ENCODE measurements at regions not wholly inside any gene's neighbourhood (a gene's known extent, or its start where the extent isn't known, plus 50 kb on each side); places are given as distances from the start of the nearest gene placed in this dataset.
A peak's percentile ranks its signal among the peaks of the same experiment; 100 is the strongest.

GRCh38 chr10:10540398-10540797 is 477.3 kb upstream of the CELF2 start:
- H3K4me1 ChIP-seq: peaks cover 0 to 16% (median 0%) of the 10 kb centered on the region in 10 experiments; a peak in 8 of 20 replicates
- no peaks in the 10 kb centered on the region for H3K27me3 ChIP-seq
- H3K36me3 ChIP-seq: no peaks in the 10 kb centered on the region
- H3K9me3 ChIP-seq (replicated peaks in 1 of 11): peaks cover 0 to 4% (median 0%) of the 10 kb centered on the region in 11 experiments; a peak in 1 of 22 replicates
- H3K4me2 ChIP-seq: no peak overlapping the region
- no peak for TF ChIP-seq Cebpa-rat (IDR thresholded peaks at IDR 0.05)
- no peak overlapping the region for H3K9ac ChIP-seq
- no peaks in the 10 kb centered on the region for H4K20me1 ChIP-seq
- no peak overlapping the region for H3K4me3 ChIP-seq
- no peak overlapping the region for H3K27ac ChIP-seq

- H3K36me3 ChIP-seq: no peaks in the 10 kb centered on the region
- 0 out of 22 replicates have a peak overlapping the region, but pooled peaks of 1 of the 11 experiments have one; percentile 8 for H3K27ac ChIP-seq
- H3K4me3 ChIP-seq: no peak overlapping the region
- H3K27me3 ChIP-seq: no peaks in the 10 kb centered on the region
- no peaks in the 10 kb centered on the region for H4K20me1 ChIP-seq
- H3K4me2 ChIP-seq: peak overlapping the region in 4 of 11 experiments; percentile 3 to 77 (median 59); a peak in 6 of 22 replicates
- H3K9ac ChIP-seq: no peak overlapping the region
- TF ChIP-seq Cebpa-rat (IDR thresholded peaks at IDR 0.05): no peak
- H3K4me1 ChIP-seq: peaks cover 0 to 16% (median 0%) of the 10 kb centered on the region in 10 experiments; a peak in 8 of 20 replicates
- H3K9me3 ChIP-seq (replicated peaks in 1 of 11): peaks cover 0 to 4% (median 0%) of the 10 kb centered on the region in 11 experiments; a peak in 1 of 22 replicates
Observed at GRCh38 chr10:10542477-10542876, 475.2 kb upstream of the CELF2 start.

- Histone ChIP-seq H3K4me3 (no peak overlapping the region), H3K9me3 (replicated peaks in 1 of 11) (no peaks in the 10 kb centered on the region), H3K27me3 (no peaks in the 10 kb centered on the region), H3K36me3 (no peaks in the 10 kb centered on the region), H3K4me1 (peaks cover 0 to 16% (median 0%) of the 10 kb centered on the region in 10 experiments; a peak in 8 of 20 replicates), H3K4me2 (no peak overlapping the region), H4K20me1 (no peaks in the 10 kb centered on the region), H3K27ac (no peak overlapping the region), H3K9ac (no peak overlapping the region)
- TF ChIP-seq Cebpa-rat (IDR thresholded peaks at IDR 0.05): no peak
Observed at GRCh38 chr10:10544890-10545289, 472.8 kb upstream of the CELF2 start.

- Histone ChIP-seq H3K36me3 (no peaks in the 10 kb centered on the region), H3K4me3 (no peak overlapping the region), H3K27me3 (no peaks in the 10 kb centered on the region), H3K27ac (no peak overlapping the region), H4K20me1 (no peaks in the 10 kb centered on the region), H3K9ac (no peak overlapping the region), H3K4me1 (peaks cover 0 to 16% (median 0%) of the 10 kb centered on the region in 10 experiments; a peak in 8 of 20 replicates), H3K9me3 (replicated peaks in 1 of 11) (no peaks in the 10 kb centered on the region), H3K4me2 (no peak overlapping the region)
- TF ChIP-seq Cebpa-rat (IDR thresholded peaks at IDR 0.05): no peak
Observed at GRCh38 chr10:10545771-10546170, 471.9 kb upstream of the CELF2 start.

GRCh38 chr10:10551596-10552301 is 465.9 kb upstream of the CELF2 start:
- H3K9ac ChIP-seq: no peak overlapping the region
- no peaks in the 10 kb centered on the region for H3K36me3 ChIP-seq
- H3K4me2 ChIP-seq: no peak overlapping the region
- H3K4me1 ChIP-seq: no peaks in the 10 kb centered on the region
- no peak for TF ChIP-seq Cebpa-rat (IDR thresholded peaks at IDR 0.05)
- no peaks in the 10 kb centered on the region for H3K27me3 ChIP-seq
- no peak overlapping the region for H3K27ac ChIP-seq
- H3K4me3 ChIP-seq: no peak overlapping the region
- no peaks in the 10 kb centered on the region for H4K20me1 ChIP-seq
- H3K9me3 ChIP-seq (replicated peaks in 1 of 11): no peaks in the 10 kb centered on the region

- no peaks in the 10 kb centered on the region for H4K20me1 ChIP-seq
- H3K36me3 ChIP-seq: no peaks in the 10 kb centered on the region
- TF ChIP-seq Cebpa-rat (IDR thresholded peaks at IDR 0.05): no peak
Observed at GRCh38 chr10:10552948-10553347, 464.7 kb upstream of the CELF2 start.

GRCh38 chr10:10564081-10564794 is 453.4 kb upstream of the CELF2 start:
- Histone ChIP-seq H3K4me2 (no peak overlapping the region), H3K4me3 (no peak overlapping the region), H3K4me1 (peaks cover 0 to 10% (median 0%) of the 10 kb centered on the region in 10 experiments; a peak in 2 of 20 replicates), H3K36me3 (no peaks in the 10 kb centered on the region), H4K20me1 (no peaks in the 10 kb centered on the region), H3K9me3 (replicated peaks in 1 of 11) (0 out of 22 replicates have a peak, but pooled peaks cover 0 to 4% (median 0%) of the 10 kb centered on the region in 11 experiments), H3K27ac (no peak overlapping the region), H3K27me3 (no peaks in the 10 kb centered on the region), H3K9ac (no peak overlapping the region)
- TF ChIP-seq Cebpa-rat (IDR thresholded peaks at IDR 0.05): no peak

More at GRCh38 chr10:10552948-10553347, 464.7 kb upstream of the CELF2 start:
- H3K4me2 ChIP-seq: no peak overlapping the region
- H3K27ac ChIP-seq: no peak overlapping the region
- no peaks in the 10 kb centered on the region for H3K27me3 ChIP-seq
- H3K9me3 ChIP-seq (replicated peaks in 1 of 11): no peaks in the 10 kb centered on the region
- H3K4me1 ChIP-seq: no peaks in the 10 kb centered on the region
- H3K9ac ChIP-seq: no peak overlapping the region
- no peak overlapping the region for H3K4me3 ChIP-seq

GRCh38 chr10:10576937-10577336 is 440.7 kb upstream of the CELF2 start:
- Histone ChIP-seq H3K4me3 (no peak overlapping the region), H3K9me3 (replicated peaks in 1 of 11) (0 out of 22 replicates have a peak, but pooled peaks cover 0 to 4% (median 0%) of the 10 kb centered on the region in 11 experiments), H4K20me1 (no peaks in the 10 kb centered on the region), H3K27me3 (no peaks in the 10 kb centered on the region), H3K9ac (no peak overlapping the region), H3K27ac (no peak overlapping the region), H3K4me1 (no peaks in the 10 kb centered on the region), H3K4me2 (no peak overlapping the region), H3K36me3 (no peaks in the 10 kb centered on the region)
- no peak for TF ChIP-seq Cebpa-rat (IDR thresholded peaks at IDR 0.05)

- no peaks in the 10 kb centered on the region for H3K27me3 ChIP-seq
- H3K4me3 ChIP-seq: no peak overlapping the region
- H3K4me1 ChIP-seq: no peaks in the 10 kb centered on the region
- H3K4me2 ChIP-seq: no peak overlapping the region
- no peak for TF ChIP-seq Cebpa-rat (IDR thresholded peaks at IDR 0.05)
- H3K36me3 ChIP-seq: no peaks in the 10 kb centered on the region
- H4K20me1 ChIP-seq: no peaks in the 10 kb centered on the region
- 0 out of 22 replicates have a peak, but pooled peaks cover 0 to 4% (median 0%) of the 10 kb centered on the region in 11 experiments for H3K9me3 ChIP-seq (replicated peaks in 1 of 11)
- H3K9ac ChIP-seq: no peak overlapping the region
- no peak overlapping the region for H3K27ac ChIP-seq
Observed at GRCh38 chr10:10579709-10580108, 438.0 kb upstream of the CELF2 start.
